Body of pancreas (tissue), 4 donors: ENCODE measurements at regions not wholly inside any gene's neighbourhood (a gene's known extent, or its start where the extent isn't known, plus 50 kb on each side); places are given as distances from the start of the nearest gene placed in this dataset.

ENCODE experiments used
- CTCF ChIP-seq, 7 experiments: fragments of 450-650 bp in 4 of 7; fragments of 200-600 bp in 3 of 7; sonication (generic) in 3 of 7; IDR thresholded peaks; one replicate each; pipeline ENCODE4 v1.5.1; 2016 to 2019; ENCODE audit warnings: antibody characterized with exemption in 7 of 7
- POLR2A ChIP-seq, 3 donors: fragments of 450-650 bp; IDR thresholded peaks; one replicate each; pipeline ENCODE4 v1.6.1; 2016; ENCODE audit warnings: antibody characterized with exemption in 3 of 3, mild to moderate bottlenecking in 2 of 3

GRCh38 chr2:7899923-7900322 lies 781.9 kb upstream of the ID2 start:
- no peak for TF ChIP-seq CTCF (IDR thresholded peaks at IDR 0.05)
- no peak for TF ChIP-seq POLR2A (IDR thresholded peaks at IDR 0.05)
